Adipocyte (in vitro differentiated cells): ENCODE measurements at regions not wholly inside any gene's neighbourhood (a gene's known extent, or its start where the extent isn't known, plus 50 kb on each side); places are given as distances from the start of the nearest gene placed in this dataset.

Source experiments
- DNase-seq: peaks from one replicate; pipeline ENCODE4 v3.0.0-alpha.2; 2015; ENCODE audit warnings: low read depth
- H3K27me3 ChIP-seq: replicated peaks from 2 replicates; pipeline ENCODE4 v1.7.0; 2013; ENCODE audit warnings: mild to moderate bottlenecking, low read length, moderate library complexity; ENCODE audit not compliant: control insufficient read depth, insufficient read depth
- H3K36me3 ChIP-seq: 2 replicates; pipeline ENCODE4 v1.7.0; 2013; ENCODE audit warnings: low read length, mild to moderate bottlenecking, moderate library complexity; ENCODE audit not compliant: control insufficient read depth, insufficient read depth, severe bottlenecking
- H3K4me1 ChIP-seq: 2 replicates; pipeline ENCODE4 v1.7.0; 2013; ENCODE audit warnings: mild to moderate bottlenecking, low read length, moderate library complexity; ENCODE audit not compliant: control insufficient read depth, insufficient read depth
- H3K4me3 ChIP-seq: 2 replicates; pipeline ENCODE4 v1.7.0; 2013; ENCODE audit warnings: mild to moderate bottlenecking, low read length, moderate library complexity
- H3K9ac ChIP-seq: 2 replicates; pipeline ENCODE4 v1.7.0; 2013; ENCODE audit warnings: mild to moderate bottlenecking, low read length, moderate library complexity
- H3K9me3 ChIP-seq: 2 replicates; pipeline ENCODE4 v1.7.0; 2013; ENCODE audit warnings: mild to moderate bottlenecking, low read length, moderate library complexity; ENCODE audit not compliant: control insufficient read depth

DNA sequence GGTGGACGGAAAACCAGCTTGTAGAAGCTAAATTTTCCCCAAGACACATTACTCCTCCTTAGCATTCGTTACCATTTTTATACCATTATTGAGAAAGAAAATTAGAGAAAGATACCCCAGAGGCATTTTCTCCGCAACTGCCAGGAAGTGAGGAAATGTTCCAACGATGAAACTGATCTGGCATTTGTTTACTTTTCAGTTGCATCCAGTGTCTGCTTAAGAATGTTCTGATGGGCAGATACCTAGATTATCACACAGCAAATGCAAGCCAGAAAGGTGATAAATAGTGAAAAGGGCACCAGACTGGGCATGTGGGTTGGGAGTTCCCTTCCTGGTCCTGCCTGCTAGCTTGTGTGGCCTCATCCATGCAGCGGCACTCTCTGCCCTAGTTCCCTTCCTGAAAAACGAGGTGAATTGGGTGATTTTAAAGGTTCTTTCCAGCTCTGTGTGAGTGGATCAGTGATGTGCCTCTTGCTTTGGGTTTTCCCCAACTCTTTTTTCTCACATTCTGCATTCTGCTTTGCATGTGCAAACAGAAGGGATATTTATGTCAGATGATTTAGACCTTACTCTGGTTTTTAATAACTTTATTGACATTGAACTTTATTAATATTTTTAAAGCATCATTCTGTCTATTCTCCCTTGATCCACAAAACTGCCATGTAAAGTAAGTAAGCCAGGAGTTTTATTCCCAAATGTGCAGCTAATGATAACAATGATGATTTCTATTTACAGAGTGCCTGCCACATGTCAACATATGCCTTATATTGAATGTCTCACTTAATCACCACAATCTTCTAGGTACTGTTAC, 139.6 kb downstream of the INSIG2 start:
- H3K9ac ChIP-seq = peak overlapping the region; percentile 37
- no peaks in the 10 kb centered on the region for H3K36me3 ChIP-seq
- no peaks in the 10 kb centered on the region for H3K9me3 ChIP-seq
- no peak for DNase-seq
- peak overlapping the region; percentile 40 for H3K4me3 ChIP-seq
- H3K27me3 ChIP-seq = no peaks in the 10 kb centered on the region
- H3K4me1 ChIP-seq = peaks cover 21% of the 10 kb centered on the region

DNA sequence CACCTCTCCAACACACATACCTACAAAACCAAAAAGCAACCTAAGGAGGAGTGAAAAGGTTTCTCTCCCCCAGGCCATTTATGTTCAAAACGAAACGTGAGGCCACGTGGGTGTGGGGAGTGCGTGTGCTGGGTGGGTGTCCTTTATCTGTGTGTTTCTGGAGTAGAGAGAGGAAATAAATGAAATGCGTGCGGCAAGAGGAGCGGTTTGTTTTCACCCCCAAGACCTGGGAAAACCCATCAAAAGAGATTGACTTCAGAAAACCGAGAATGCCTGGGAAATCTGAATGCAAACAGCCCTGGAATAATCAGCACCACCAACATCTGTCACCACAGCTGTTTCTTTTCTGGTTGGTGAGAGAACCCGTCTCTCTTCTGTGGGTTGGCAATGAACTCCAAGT, 137.4 kb downstream of the INSIG2 start:
- Histone ChIP-seq H3K9me3 (no peaks in the 10 kb centered on the region), H3K4me3 (no peak overlapping the region), H3K27me3 (no peaks in the 10 kb centered on the region), H3K36me3 (no peaks in the 10 kb centered on the region), H3K4me1 (peaks cover 30% of the 10 kb centered on the region), H3K9ac (no peak overlapping the region)
- DNase-seq = no peak

DNA sequence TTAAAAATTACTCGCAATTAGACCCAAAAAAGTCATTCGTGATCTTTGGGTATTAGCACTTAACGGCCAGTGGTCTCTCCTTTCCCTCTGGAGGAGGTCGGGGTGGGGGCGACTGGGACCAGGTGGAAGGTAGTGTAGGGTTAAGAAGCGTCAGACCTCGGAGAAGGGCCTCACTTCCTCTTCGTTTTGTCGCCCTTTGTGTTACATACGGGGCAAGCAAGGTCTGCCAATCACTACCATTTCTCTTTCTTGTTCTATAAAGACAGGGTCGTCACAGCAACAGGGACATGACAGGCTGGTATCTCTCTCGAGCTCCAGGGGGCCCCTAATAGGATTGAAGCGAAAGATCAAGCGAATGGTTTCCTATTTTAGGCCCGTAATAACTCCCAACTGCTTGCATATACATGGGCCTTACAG, 136.6 kb downstream of the INSIG2 start:
- DNase-seq = no peak
- Histone ChIP-seq H3K9ac (no peak overlapping the region), H3K27me3 (no peaks in the 10 kb centered on the region), H3K4me3 (peak overlapping the region; percentile 83), H3K9me3 (no peaks in the 10 kb centered on the region), H3K4me1 (peaks cover 30% of the 10 kb centered on the region), H3K36me3 (no peaks in the 10 kb centered on the region)

DNA sequence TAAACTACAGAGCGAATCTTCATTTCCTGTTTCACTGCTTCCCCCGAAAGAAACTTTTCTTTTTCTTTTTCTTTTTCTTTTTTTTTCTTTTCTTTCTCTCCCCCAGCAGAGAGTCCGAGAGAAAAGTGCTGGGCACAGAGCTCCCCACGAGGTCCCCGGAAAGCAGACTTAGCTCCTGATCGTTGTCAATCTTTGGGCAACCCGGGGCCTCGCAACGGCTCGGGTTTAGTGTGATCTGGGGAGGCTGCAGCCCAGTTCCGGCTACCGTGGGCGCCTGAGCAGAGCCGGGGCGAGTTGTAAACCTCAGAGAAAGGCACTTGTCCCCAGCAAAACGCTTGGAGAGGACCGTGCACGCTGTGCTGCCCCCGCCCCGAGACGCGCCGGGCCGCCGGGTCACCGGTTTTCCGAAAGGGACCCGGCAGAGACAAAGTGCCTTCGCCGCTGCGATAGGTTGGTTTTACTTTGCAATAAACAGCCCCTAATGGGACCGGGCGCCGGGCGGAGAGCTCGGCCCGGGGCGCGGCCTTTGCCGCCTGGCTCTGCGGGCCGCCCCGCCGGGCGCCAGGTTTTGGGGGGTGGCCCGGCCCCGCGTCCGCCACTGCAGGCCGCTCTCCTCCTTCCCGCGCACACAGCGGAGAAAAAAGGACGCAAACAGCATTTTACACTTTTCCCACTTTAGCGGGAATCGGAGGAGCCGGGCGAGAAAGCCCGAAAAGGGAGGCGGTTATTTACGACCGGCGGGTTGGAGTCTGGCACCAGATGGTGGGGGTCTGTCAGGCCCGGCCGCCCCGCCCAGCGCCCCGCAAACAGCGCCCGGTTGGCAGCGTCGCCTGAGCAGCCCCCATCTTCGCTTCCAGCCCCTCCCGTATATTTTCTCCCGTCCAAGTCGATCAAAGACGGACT, 136.0 kb downstream of the INSIG2 start:
- no peaks in the 10 kb centered on the region for H3K9me3 ChIP-seq
- peak; percentile 7 for DNase-seq
- peak overlapping the region; percentile 83 for H3K4me3 ChIP-seq
- peak overlapping the region; percentile 86 for H3K9ac ChIP-seq
- peaks cover 30% of the 10 kb centered on the region for H3K4me1 ChIP-seq
- H3K36me3 ChIP-seq = no peaks in the 10 kb centered on the region
- no peaks in the 10 kb centered on the region for H3K27me3 ChIP-seq

DNA sequence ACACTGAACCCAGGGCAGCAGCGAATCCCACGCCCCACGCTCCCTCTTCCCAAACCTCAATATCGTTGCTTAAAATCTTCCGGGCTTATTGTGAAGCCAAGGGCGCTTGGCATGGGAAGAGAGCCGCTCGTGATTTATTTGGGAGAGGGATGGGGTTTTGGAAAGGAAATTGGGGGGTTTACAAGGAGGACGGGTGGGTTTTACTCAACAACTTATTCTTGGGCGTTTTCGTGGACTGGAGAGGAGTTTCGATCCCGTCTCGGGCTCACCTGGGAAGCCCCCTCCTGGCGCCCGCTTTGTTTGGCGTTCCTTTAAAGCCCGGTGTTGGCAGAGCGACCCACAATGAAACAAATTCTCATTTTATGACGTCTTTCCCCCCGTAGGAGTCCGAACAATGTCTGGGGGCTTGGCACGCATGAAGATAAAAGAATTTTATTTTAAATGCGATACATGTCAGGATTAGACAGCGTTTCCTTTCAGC, 135.3 kb downstream of the INSIG2 start:
- Histone ChIP-seq H3K36me3 (no peaks in the 10 kb centered on the region), H3K27me3 (no peaks in the 10 kb centered on the region), H3K4me3 (peak overlapping the region; percentile 83), H3K9ac (peak overlapping the region; percentile 86), H3K4me1 (peaks cover 30% of the 10 kb centered on the region), H3K9me3 (no peaks in the 10 kb centered on the region)
- DNase-seq = peak; percentile 2

- Histone ChIP-seq H3K9me3 (no peaks in the 10 kb centered on the region), H3K4me1 (peaks cover 27% of the 10 kb centered on the region), H3K4me3 (peak overlapping the region; percentile 83), H3K36me3 (no peaks in the 10 kb centered on the region), H3K9ac (peak overlapping the region; percentile 86), H3K27me3 (no peaks in the 10 kb centered on the region)
- peak; percentile 4 for DNase-seq
These were observed 134.6 kb downstream of the INSIG2 start for GRCh38 chr2:118222672-118223421.

GRCh38 chr2:118222273-118222594, 134.0 kb downstream of the INSIG2 start:
- no peak for DNase-seq
- H3K4me3 ChIP-seq = no peak overlapping the region
- H3K4me1 ChIP-seq = peaks cover 21% of the 10 kb centered on the region
- no peaks in the 10 kb centered on the region for H3K36me3 ChIP-seq
- H3K27me3 ChIP-seq = no peaks in the 10 kb centered on the region
- H3K9ac ChIP-seq = peak overlapping the region; percentile 86
- H3K9me3 ChIP-seq = no peaks in the 10 kb centered on the region

- peak; percentile 89 for DNase-seq
- H3K4me1 ChIP-seq = peaks cover 18% of the 10 kb centered on the region
- peak overlapping the region; percentile 19 for H3K9ac ChIP-seq
- H3K9me3 ChIP-seq = no peaks in the 10 kb centered on the region
- H3K4me3 ChIP-seq = no peak overlapping the region
- H3K27me3 ChIP-seq = no peaks in the 10 kb centered on the region
- H3K36me3 ChIP-seq = no peaks in the 10 kb centered on the region
These were observed 133.4 kb downstream of the INSIG2 start for GRCh38 chr2:118221536-118222272.

DNA sequence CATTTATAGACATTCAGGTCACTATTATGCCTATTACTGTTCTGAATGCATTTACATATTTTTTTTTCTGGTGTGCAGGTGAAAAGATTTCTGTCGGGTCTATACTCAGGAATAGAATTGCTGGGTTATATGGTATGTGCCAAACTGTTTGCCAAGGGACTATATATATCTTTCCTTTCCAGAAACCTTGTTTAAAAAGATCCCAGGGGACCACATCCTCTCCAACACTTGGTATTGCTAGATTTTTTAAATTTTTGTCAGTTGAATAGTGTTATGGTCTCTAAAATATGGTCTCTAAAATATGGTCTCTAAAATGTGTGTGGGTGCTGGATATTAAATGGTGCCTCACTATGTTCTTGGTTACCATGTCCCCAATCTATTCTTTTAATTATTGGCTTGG, 131.3 kb downstream of the INSIG2 start:
- no peak overlapping the region for H3K9ac ChIP-seq
- DNase-seq = no peak
- H3K27me3 ChIP-seq = no peaks in the 10 kb centered on the region
- H3K4me1 ChIP-seq = peaks cover 18% of the 10 kb centered on the region
- H3K4me3 ChIP-seq = no peak overlapping the region
- H3K36me3 ChIP-seq = no peaks in the 10 kb centered on the region
- H3K9me3 ChIP-seq = no peaks in the 10 kb centered on the region

DNA sequence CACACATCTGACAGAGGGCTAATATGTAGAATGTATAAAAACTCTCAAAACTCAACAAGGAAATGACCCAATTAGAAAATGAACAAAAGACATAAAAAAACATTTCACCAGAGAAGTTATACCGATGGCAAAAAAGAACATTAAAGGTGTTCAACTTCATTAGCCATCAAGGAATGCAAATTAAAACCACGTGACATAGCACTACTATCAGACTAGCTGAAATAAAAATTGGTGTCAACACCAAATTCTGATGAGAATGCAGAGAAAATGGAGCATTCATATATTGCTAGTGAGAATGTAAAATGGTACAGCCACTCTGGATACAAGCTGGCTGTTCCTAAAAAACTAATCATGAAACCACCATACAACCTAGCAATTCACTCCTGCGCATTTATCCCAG, 128.0 kb downstream of the INSIG2 start:
- H3K9ac ChIP-seq = no peak overlapping the region
- H3K27me3 ChIP-seq = no peaks in the 10 kb centered on the region
- H3K9me3 ChIP-seq = no peaks in the 10 kb centered on the region
- H3K4me1 ChIP-seq = no peaks in the 10 kb centered on the region
- no peak for DNase-seq
- no peaks in the 10 kb centered on the region for H3K36me3 ChIP-seq
- H3K4me3 ChIP-seq = no peak overlapping the region
